NCI-H1092 (cell line): ENCODE measurements at regions not wholly inside any gene's neighbourhood (a gene's known extent, or its start where the extent isn't known, plus 50 kb on each side); places are given as distances from the start of the nearest gene placed in this dataset.
A peak's percentile ranks its signal among the peaks of the same experiment; 100 is the strongest.

ENCODE experiments used
- DNase-seq: peaks from one replicate; lab custom pipeline; 2025; lab: John Stamatoyannopoulos, UW

GRCh38 chr1:8115031-8115768, 89.1 kb upstream of the ERRFI1 start:
- no peak for DNase-seq

DNA sequence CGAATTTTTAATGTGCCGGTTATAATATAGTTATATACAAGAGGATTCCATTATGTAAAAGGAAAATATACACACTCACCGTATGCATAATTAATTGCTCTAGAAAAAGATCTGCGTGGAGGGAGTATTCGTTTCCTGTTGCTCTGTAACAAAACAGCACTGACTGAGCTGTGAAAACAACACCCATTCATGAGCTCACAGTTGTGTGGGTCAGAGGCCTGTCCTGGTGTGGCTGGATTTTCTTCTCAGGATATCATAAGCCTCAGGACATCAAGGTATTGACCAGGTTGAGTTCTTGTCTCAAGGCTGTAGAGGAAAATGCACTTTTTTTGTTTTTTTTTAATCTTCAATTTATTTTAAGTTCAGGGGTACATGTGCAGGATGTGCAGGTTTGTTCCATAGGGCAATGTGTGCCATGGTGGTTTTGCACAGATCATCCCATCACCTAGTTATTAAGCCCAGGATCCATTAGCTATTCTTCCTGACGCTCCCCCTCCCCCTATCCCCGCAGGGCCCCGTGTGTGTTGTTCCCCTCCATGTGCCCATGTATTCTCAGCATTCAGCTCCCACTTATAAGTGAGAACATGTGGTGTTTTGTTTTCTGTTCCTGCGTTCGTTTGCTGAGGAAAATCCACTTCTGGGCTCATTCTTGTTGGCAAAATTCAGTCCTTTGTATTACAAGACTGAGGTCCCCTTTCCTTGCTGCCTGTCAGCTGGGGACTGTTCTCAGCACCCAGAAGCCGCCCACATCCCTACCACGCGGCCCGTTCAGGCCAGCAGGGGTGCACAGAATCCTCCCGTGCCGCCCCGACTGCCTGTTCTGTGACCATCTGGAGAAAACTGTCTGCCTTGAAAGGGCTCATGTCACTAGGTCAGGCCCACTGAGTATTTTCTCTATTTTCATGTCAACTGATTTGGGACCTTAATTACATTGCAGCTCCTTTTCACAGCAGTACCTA, 87.4 kb upstream of the ERRFI1 start:
- DNase-seq, result no peak

GRCh38 chr1:8112611-8113261, 86.6 kb upstream of the ERRFI1 start:
- no peak for DNase-seq

- no peak for DNase-seq
These were observed 85.5 kb upstream of the ERRFI1 start for GRCh38 chr1:8111560-8111959.

DNA sequence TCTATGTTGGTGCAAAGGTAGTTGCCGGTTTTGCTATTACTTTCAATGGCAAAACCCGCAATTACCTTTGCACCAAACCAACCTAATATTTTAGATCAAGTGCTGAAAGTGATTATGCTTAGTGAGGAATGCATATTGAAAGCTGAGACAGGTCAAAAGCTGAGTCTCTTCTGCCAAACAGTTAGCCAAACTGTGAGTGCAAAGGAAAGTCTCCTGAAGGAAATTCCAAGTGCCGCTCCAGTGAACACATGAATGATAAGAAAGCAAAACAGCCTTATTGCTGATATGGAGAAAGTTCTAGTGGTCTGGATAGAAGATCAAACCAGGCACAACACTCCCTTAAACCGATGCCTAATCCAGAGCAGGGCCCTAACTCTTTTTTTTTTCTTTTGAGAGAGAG, 83.1 kb upstream of the ERRFI1 start:
- no peak for DNase-seq

DNA sequence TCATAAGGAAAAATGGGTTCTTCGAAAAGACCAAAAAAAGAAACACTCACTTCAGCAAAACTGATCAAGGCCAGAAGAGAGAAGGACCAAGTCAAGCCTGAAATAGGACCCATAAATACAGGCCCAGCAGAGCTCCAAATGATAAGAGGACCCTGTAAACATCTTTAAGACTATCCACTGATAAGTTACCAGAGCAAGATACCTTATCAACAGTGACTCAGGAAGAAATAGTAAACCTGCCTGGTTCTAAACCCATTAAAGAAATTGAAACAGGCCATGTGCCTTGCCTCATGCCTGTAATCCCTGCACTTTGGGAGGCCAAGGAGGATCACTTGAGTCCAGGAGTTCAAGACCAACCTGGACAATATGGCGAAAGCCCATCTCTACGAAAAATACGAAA, 81.8 kb upstream of the ERRFI1 start:
- no peak for DNase-seq

DNA sequence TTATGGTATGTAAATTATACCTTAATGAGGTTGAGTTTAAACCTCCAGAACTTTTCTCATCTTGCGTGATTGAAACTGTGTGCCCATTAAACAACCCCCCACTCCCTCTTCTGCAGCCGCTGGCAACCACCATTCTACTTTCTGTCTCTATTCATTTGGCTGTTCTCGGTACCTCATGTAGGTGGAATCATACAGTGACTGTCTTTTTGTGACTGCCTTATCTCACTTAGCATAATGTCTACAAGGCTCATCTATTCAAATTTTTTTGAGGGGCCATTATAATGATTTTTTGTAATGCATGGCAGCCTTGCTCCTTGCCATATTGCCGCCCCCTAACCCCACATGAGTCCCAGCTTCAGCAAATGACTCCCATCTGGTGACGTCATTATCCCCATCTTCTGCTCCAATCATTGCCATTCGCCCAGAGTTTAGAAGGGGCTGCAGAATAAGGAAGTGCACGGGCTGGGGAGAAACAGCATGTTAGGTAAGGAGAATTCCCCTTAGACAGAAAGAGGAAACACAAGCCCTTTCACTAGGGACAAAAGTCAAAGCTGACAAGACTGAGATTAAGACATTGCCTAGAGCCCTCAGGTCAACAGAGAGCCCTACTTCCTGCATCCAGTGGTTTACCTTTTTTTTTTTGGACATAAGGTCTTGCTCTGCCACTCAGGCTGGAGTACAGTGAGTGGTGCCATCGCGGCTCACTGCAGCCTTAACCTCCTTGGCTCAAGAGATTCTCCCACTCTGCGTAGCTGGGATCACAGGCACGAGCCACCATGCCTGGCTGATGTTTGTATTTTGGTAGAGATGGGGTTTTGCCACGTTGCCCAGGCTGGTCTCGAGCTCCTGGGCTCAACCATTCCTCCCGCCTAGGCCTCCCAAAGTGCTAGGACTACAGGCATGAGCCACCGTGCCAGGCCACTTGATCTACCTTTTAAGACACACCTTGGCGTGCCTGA, 78.4 kb upstream of the ERRFI1 start:
- no peak for DNase-seq

GRCh38 chr1:8097908-8098307, 71.8 kb upstream of the ERRFI1 start:
- no peak for DNase-seq

GRCh38 chr1:8097077-8097799, 71.1 kb upstream of the ERRFI1 start:
- peak; percentile 25 for DNase-seq

GRCh38 chr1:8096105-8097011, 70.2 kb upstream of the ERRFI1 start:
- DNase-seq, result no peak

DNA sequence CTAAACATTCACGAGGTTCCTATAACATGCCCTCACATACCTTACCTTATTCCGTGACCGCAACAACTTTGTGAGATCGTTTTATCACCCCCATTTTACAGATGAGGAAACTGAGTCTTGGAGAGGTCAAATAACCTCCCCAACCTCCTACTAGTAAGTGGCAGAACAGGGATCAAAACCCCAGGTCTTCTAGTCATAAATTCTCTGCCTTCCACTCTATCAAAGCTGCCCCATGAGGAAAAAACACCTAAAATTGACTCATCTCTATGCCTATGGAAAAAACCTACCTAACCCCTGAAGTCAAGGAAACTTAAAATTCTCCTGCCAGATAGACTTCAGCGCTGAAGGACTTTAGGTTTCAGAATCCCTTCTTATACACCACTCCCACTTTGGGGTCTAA, 69.5 kb upstream of the ERRFI1 start:
- no peak for DNase-seq

DNA sequence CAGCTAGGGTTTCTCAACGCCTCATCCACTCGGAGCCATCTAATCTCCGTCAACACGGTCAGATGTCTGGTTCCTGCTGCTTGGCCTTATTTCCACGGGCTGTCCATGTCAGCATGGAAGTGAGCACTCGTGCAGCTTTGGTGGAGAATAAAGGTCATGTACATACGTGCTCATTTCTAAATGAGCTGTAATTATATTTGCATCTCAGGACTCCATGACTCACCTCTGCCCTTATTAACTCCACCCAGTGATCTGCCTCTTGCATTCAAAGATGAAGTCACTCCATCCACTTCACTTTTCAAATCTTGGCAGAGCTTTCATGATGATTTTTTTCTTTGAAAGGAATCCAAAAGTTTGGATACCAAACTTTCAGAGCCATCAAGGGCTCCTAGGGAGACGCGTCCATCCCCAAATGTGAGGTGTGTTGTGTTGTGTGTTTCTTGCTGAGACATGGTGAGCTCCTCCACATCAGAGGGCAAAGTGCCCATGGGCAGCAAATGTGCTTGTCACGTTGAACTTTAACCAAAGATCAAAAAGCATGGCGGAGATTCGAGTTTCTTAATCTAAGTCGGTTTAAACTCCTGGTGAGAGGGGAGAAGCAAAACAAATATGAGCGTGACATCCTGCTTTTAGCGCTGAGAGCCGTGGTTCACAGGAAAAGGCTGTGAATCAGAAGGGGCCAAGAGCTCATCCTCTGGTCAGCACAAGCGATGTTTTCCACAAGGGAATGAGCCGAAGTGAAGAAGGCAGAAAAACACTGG, 68.6 kb upstream of the ERRFI1 start:
- no peak for DNase-seq

GRCh38 chr1:8093221-8093980, 67.3 kb upstream of the ERRFI1 start:
- no peak for DNase-seq

DNA sequence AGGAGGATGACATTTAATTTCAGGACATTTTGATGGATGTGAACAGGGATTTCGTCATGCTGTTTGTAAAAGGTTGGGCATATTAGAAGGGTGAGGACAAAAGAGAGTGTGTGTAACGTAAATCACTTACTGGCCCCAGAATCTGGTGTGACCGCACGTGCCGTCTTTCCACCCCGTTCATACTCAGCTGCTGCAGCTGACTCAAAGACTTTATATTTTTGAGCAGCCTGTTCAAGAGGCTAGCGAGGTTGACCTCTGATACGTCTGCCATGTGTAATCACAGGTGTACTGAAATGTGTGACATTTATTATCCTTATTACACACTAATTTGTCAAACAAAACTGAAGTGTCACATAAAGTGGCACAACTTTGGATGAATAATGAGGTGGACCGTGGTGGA, 66.5 kb upstream of the ERRFI1 start:
- DNase-seq, result no peak

DNA sequence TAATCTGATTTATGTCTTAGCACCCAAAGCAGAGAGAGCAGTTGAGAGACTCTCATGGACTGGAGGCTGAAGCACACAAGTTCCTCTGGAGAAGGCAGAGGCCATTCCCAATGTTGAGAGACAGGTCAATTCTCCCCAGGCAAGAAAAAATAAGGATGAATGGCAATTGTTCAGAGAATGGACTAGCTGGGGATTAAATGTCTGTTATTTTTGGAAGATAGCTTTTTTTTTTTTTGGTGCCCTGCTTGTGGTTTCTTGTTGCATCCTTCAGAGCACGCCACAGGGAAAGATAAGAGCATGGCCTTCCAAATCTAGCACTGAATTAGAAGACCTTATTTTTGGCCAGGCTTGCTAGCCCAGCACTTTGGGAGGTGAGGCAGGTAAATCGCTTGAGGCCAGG, 65.6 kb upstream of the ERRFI1 start:
- no peak for DNase-seq

GRCh38 chr1:8090241-8090702, 64.2 kb upstream of the ERRFI1 start:
- no peak for DNase-seq

DNA sequence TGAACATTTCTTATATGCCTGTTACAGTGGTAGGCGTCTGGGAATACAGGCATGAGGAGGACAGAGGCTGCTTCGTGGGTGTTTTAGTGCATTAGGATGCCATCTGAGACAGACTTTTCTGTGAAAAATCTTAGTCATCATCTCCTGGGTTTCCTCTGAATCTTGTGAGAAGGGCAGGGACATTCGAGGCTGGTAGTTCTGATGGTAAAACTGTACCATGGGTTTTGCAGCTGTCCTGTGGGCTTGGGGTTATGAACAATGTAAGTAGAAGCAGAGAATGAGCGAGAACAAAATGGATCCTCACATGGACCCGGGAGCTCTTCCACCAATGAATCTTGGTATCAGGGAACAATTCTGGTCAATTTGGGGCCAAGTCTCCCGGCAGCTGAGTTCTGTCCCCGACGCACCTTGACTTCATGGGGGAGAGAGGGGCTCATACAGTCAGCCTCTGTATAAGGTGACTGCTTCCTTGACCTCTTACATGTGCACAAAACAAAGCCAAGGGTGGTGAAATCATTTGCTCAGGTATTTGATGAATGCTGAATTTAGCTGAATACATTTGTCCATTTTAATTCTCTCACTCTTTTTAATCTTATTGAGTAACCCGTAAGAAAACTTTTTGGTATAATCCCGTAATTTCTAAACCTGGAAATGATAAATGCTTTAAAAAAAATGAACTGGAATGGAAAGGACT, 63.6 kb upstream of the ERRFI1 start:
- no peak for DNase-seq

DNA sequence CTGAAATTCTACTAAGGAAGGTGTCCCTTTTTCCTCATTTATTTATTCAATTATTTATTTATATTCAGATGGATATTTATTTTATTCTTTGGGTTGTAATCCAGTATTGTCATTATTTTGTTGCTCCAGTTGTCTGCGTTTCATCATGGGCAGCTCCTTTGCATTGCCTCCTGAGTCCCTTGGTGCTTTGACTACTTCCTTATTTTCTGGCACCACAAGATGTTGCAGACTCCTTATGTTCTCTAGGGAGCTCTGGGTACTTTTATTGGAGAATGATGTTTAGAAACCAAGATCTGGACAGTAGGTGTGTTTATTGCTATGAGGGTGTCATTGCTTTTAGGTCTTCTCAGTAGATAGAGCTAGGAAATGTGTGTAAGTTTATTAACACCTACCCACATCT, 59.9 kb upstream of the ERRFI1 start:
- DNase-seq, result no peak
